ENCODE measurements at regions not wholly inside any gene's neighbourhood (a gene's known extent, or its start where the extent isn't known, plus 50 kb on each side); places are given as distances from the start of the nearest gene placed in this dataset.
"Not testable (repeated sequence)": the region's sequence is repeated elsewhere in the genome, so short reads cannot be mapped to it uniquely, and the experiment has no call there.

GRCh38 chr17:22075918-22076317, 383.6 kb downstream of the KCNJ18 start:
- TF ChIP-seq, protein P1, sequence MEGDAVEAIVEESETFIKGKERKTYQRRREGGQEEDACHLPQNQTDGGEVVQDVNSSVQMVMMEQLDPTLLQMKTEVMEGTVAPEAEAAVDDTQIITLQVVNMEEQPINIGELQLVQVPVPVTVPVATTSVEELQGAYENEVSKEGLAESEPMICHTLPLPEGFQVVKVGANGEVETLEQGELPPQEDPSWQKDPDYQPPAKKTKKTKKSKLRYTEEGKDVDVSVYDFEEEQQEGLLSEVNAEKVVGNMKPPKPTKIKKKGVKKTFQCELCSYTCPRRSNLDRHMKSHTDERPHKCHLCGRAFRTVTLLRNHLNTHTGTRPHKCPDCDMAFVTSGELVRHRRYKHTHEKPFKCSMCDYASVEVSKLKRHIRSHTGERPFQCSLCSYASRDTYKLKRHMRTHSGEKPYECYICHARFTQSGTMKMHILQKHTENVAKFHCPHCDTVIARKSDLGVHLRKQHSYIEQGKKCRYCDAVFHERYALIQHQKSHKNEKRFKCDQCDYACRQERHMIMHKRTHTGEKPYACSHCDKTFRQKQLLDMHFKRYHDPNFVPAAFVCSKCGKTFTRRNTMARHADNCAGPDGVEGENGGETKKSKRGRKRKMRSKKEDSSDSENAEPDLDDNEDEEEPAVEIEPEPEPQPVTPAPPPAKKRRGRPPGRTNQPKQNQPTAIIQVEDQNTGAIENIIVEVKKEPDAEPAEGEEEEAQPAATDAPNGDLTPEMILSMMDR (IDR thresholded peaks at IDR 0.05) = not testable (repeated sequence)
- TF ChIP-seq POLR2A (IDR thresholded peaks at IDR 0.05); POLR2AphosphoS5 (IDR thresholded peaks at IDR 0.05; ENCODE audit: insufficient read depth in 1 of 2, low read depth in 1 of 2): not testable (repeated sequence)

All from vagina (tissue), 2 donors.